Neural cell (in vitro differentiated cells): ENCODE measurements at regions not wholly inside any gene's neighbourhood (a gene's known extent, or its start where the extent isn't known, plus 50 kb on each side); places are given as distances from the start of the nearest gene placed in this dataset.

Experiments
- H2AFZ ChIP-seq: fragments of 200-600, 300-800 bp; sonication (generic), shearing (Covaris generic); 2 replicates; pipeline ENCODE4 v1.6.0; 2014; ENCODE audit warnings: low read depth, mild to moderate bottlenecking, antibody characterized with exemption, low read length, moderate library complexity
- H3F3A ChIP-seq: fragments of 200-600 bp; shearing (Covaris generic); 2 replicates; pipeline ENCODE4 v1.6.1; 2016; ENCODE audit warnings: mild to moderate bottlenecking, moderate library complexity, mixed read lengths, antibody characterized with exemption, low read length; ENCODE audit not compliant: insufficient read depth, poor library complexity, severe bottlenecking
- H3K27ac ChIP-seq: fragments of 200-600, 300-800 bp; sonication (generic), shearing (Covaris generic); 2 replicates; pipeline ENCODE4 v1.5.1; 2014; ENCODE audit warnings: mild to moderate bottlenecking, low read length, moderate library complexity
- H3K27me3 ChIP-seq: fragments of 300-800, 200-600 bp; sonication (generic), shearing (Covaris generic); 2 replicates; pipeline ENCODE4 v1.6.0; 2014; ENCODE audit warnings: mild to moderate bottlenecking, low read depth, low read length, moderate library complexity; ENCODE audit not compliant: insufficient read depth
- H3K36me3 ChIP-seq: fragments of 300-800, 200-600 bp; sonication (generic), shearing (Covaris generic); 2 replicates; pipeline ENCODE4 v1.5.1; 2014; ENCODE audit warnings: mild to moderate bottlenecking, antibody characterized with exemption, low read length, moderate library complexity; ENCODE audit not compliant: insufficient read depth
- H3K4me2 ChIP-seq: fragments of 300-800, 200-600 bp; sonication (generic), shearing (Covaris generic); 2 replicates; pipeline ENCODE4 v1.6.0; 2014; ENCODE audit warnings: mild to moderate bottlenecking, low read length
- H3K4me3 ChIP-seq: fragments of 300-800, 200-600 bp; sonication (generic), shearing (Covaris generic); 2 replicates; pipeline ENCODE4 v1.5.1; 2014; ENCODE audit warnings: mild to moderate bottlenecking, low read length, moderate library complexity
- H3K79me2 ChIP-seq: fragments of 200-600 bp; shearing (Covaris generic); replicated peaks from 2 replicates; pipeline ENCODE4 v1.6.0; 2014; ENCODE audit warnings: mild to moderate bottlenecking, low read length, moderate library complexity; ENCODE audit not compliant: insufficient read depth
- H3K9ac ChIP-seq: fragments of 300-800, 200-600 bp; sonication (generic), shearing (Covaris generic); 2 replicates; pipeline ENCODE4 v1.6.1; 2016; ENCODE audit warnings: mild to moderate bottlenecking, low read length, mixed read lengths
- H3K9me2 ChIP-seq: fragments of 200-600 bp; shearing (Covaris generic); 2 replicates; pipeline ENCODE4 v1.6.1; 2016; ENCODE audit warnings: mild to moderate bottlenecking, low read length, mixed read lengths; ENCODE audit not compliant: insufficient read depth
- H3K9me3 ChIP-seq: fragments of 200-600, 300-800 bp; sonication (generic), shearing (Covaris generic); 2 replicates; pipeline ENCODE4 v1.6.1; 2016; ENCODE audit warnings: mild to moderate bottlenecking, mixed run types, low read length, moderate library complexity, mixed read lengths
- H4K20me1 ChIP-seq: fragments of 200-600 bp; shearing (Covaris generic); 2 replicates; pipeline ENCODE4 v1.6.1; 2016; ENCODE audit warnings: mild to moderate bottlenecking, mixed run types; ENCODE audit not compliant: insufficient read depth
- EP300 ChIP-seq: fragments of 450-650 bp; conservative IDR thresholded peaks from 2 replicates; pipeline ENCODE4 v1.6.1; 2014; ENCODE audit warnings: antibody characterized with exemption, mild to moderate bottlenecking, moderate library complexity; ENCODE audit not compliant: poor library complexity, severe bottlenecking
- EZH2 ChIP-seq: fragments of 200-600, 300-800 bp; shearing (Covaris generic), sonication (generic); IDR thresholded peaks from 2 replicates; pipeline ENCODE4 v1.6.1; 2014; ENCODE audit warnings: antibody characterized with exemption, low read length, borderline replicate concordance, mild to moderate bottlenecking; ENCODE audit not compliant: insufficient read depth, poor library complexity, severe bottlenecking
- MXI1 ChIP-seq: fragments of 450-650 bp; conservative IDR thresholded peaks from 2 replicates; pipeline ENCODE4 v1.6.1; 2014; ENCODE audit warnings: antibody characterized with exemption, mild to moderate bottlenecking; ENCODE audit not compliant: poor library complexity, severe bottlenecking
- POLR2AphosphoS5 ChIP-seq: IDR thresholded peaks from 2 replicates; pipeline ENCODE4 v1.6.1; 2012
- RAD21 ChIP-seq: fragments of 450-650 bp; conservative IDR thresholded peaks from 2 replicates; pipeline ENCODE4 v1.6.1; 2014; ENCODE audit warnings: antibody characterized with exemption, mild to moderate bottlenecking, moderate library complexity
- SMC3 ChIP-seq: fragments of 450-650 bp; conservative IDR thresholded peaks from 2 replicates; pipeline ENCODE4 v1.6.1; 2014; ENCODE audit warnings: antibody characterized with exemption, mild to moderate bottlenecking, moderate library complexity; ENCODE audit not compliant: poor library complexity
- TAF1 ChIP-seq: IDR thresholded peaks from 2 replicates; pipeline ENCODE4 v1.6.1; 2012; ENCODE audit warnings: low read depth
- TF ChIP-seq, protein P1 (sequence below): fragments of 450-650 bp; IDR thresholded peaks from 2 replicates; pipeline ENCODE4 v1.5.1; 2014; ENCODE audit warnings: antibody characterized with exemption, mild to moderate bottlenecking, moderate library complexity; ENCODE audit not compliant: poor library complexity, severe bottlenecking
- TF ChIP-seq, protein P2 (sequence below): IDR thresholded peaks from 2 replicates; pipeline ENCODE4 v1.6.1; 2012; ENCODE audit warnings: borderline replicate concordance

DNA sequence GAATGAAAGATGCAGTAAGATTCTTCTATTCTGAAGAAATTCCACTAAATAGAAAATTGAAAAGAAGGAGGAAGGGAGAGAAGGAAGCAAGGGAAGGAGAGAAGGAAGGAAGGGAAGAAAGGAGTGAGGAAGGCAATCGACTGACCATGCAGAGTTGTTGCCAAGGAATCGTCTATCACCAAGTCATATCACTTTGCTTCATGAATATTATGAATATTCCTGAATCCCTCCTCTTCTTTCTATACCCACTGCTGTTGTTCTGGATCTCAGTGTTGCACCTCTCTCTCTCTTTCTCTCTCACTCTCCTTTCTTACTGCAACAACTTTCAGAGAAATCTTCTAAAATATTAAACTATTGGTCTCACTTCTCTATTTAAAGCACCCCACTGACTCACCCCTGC, 222.4 kb downstream of the IPO8 start:
- no peaks in the 10 kb centered on the region for H3K79me2 ChIP-seq
- no peaks in the 10 kb centered on the region for H3F3A ChIP-seq
- no peaks in the 10 kb centered on the region for H4K20me1 ChIP-seq
- H3K27ac ChIP-seq: no peak overlapping the region
- H3K4me2 ChIP-seq: no peak overlapping the region
- TF ChIP-seq EP300 (no peak), SMC3 (no peak), EZH2 (no peak), POLR2AphosphoS5 (no peak), TAF1 (no peak), RAD21 (no peak), MXI1 (no peak)
- TF ChIP-seq, protein P1, sequence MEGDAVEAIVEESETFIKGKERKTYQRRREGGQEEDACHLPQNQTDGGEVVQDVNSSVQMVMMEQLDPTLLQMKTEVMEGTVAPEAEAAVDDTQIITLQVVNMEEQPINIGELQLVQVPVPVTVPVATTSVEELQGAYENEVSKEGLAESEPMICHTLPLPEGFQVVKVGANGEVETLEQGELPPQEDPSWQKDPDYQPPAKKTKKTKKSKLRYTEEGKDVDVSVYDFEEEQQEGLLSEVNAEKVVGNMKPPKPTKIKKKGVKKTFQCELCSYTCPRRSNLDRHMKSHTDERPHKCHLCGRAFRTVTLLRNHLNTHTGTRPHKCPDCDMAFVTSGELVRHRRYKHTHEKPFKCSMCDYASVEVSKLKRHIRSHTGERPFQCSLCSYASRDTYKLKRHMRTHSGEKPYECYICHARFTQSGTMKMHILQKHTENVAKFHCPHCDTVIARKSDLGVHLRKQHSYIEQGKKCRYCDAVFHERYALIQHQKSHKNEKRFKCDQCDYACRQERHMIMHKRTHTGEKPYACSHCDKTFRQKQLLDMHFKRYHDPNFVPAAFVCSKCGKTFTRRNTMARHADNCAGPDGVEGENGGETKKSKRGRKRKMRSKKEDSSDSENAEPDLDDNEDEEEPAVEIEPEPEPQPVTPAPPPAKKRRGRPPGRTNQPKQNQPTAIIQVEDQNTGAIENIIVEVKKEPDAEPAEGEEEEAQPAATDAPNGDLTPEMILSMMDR: no peak
- TF ChIP-seq, protein P2, sequence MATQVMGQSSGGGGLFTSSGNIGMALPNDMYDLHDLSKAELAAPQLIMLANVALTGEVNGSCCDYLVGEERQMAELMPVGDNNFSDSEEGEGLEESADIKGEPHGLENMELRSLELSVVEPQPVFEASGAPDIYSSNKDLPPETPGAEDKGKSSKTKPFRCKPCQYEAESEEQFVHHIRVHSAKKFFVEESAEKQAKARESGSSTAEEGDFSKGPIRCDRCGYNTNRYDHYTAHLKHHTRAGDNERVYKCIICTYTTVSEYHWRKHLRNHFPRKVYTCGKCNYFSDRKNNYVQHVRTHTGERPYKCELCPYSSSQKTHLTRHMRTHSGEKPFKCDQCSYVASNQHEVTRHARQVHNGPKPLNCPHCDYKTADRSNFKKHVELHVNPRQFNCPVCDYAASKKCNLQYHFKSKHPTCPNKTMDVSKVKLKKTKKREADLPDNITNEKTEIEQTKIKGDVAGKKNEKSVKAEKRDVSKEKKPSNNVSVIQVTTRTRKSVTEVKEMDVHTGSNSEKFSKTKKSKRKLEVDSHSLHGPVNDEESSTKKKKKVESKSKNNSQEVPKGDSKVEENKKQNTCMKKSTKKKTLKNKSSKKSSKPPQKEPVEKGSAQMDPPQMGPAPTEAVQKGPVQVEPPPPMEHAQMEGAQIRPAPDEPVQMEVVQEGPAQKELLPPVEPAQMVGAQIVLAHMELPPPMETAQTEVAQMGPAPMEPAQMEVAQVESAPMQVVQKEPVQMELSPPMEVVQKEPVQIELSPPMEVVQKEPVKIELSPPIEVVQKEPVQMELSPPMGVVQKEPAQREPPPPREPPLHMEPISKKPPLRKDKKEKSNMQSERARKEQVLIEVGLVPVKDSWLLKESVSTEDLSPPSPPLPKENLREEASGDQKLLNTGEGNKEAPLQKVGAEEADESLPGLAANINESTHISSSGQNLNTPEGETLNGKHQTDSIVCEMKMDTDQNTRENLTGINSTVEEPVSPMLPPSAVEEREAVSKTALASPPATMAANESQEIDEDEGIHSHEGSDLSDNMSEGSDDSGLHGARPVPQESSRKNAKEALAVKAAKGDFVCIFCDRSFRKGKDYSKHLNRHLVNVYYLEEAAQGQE: no peak
- H3K9ac ChIP-seq: no peak overlapping the region
- H3K4me3 ChIP-seq: no peak overlapping the region
- H3K27me3 ChIP-seq: no peaks in the 10 kb centered on the region
- H3K36me3 ChIP-seq: no peaks in the 10 kb centered on the region
- no peaks in the 10 kb centered on the region for H3K9me3 ChIP-seq
- no peaks in the 10 kb centered on the region for H3K9me2 ChIP-seq
- H2AFZ ChIP-seq: no peak overlapping the region

DNA sequence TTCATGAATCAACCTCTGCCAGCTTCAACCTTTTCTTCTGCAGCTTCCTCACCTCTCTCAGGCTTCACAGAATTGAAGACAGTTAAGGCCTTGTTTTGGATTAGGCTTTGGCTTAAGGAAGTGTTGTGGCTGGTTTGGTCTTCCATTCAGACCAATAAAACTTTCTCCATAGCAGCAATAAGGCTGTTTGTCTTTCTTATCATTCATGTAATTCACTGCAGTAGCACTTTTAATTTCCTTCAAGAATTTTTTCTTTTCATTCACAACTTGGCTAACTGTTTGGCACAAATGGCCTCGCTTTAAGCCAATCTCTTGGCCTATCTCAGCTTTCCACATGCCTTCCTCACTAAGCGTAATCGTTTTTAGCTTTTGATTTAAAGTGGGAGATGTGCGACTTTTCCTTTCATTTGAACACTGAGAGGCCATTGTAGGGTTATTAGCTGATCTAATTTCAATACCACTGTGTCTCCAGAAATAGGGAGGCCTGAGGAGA, 229.5 kb downstream of the IPO8 start:
- Histone ChIP-seq H3K9me2 (no peaks in the 10 kb centered on the region), H3K4me3 (no peak overlapping the region), H3K79me2 (no peaks in the 10 kb centered on the region), H3K9ac (no peak overlapping the region), H4K20me1 (no peaks in the 10 kb centered on the region), H3K27me3 (no peaks in the 10 kb centered on the region), H3F3A (no peaks in the 10 kb centered on the region), H2AFZ (no peak overlapping the region), H3K4me2 (no peak overlapping the region), H3K36me3 (no peaks in the 10 kb centered on the region), H3K9me3 (no peaks in the 10 kb centered on the region), H3K27ac (no peak overlapping the region)
- TF ChIP-seq RAD21 (no peak), EP300 (no peak), EZH2 (no peak), TAF1 (no peak), MXI1 (no peak), POLR2AphosphoS5 (no peak), SMC3 (no peak)
- TF ChIP-seq, protein P2: no peak
- TF ChIP-seq, protein P1: no peak
